ENCODE measurements at regions not wholly inside any gene's neighbourhood (a gene's known extent, or its start where the extent isn't known, plus 50 kb on each side); places are given as distances from the start of the nearest gene placed in this dataset.

- no peak for TF ChIP-seq CTCF (IDR thresholded peaks at IDR 0.05)
- Histone ChIP-seq H3K27ac (peak overlapping the region; percentile 86 to 88), H3K27me3 (replicated peaks; ENCODE audit: insufficient read depth) (no peaks in the 10 kb centered on the region), H3K36me3 (no peaks in the 10 kb centered on the region), H3K4me3 (no peak overlapping the region), H3K9me3 (no peaks in the 10 kb centered on the region), H3K4me1 (ENCODE audit: control insufficient read depth in 1 of 2, low read depth in 2 of 2) (peaks cover 42 to 85% of the 10 kb centered on the region in 2 donors)
- ATAC-seq (ENCODE audit: insufficient number of reproducible peaks, low FRiP score, low read depth) (peak; percentile 76), DNase-seq (ENCODE audit: low spot score) (no peak)
These were observed 54.4 kb upstream of the RNF24 start for GRCh38 chr20:4069751-4070150.

GRCh38 chr20:4068708-4069107 lies 53.4 kb upstream of the RNF24 start:
- Histone ChIP-seq H3K4me1 (ENCODE audit: control insufficient read depth in 1 of 2, low read depth in 2 of 2) (peaks cover 49 to 86% of the 10 kb centered on the region in 2 donors), H3K4me3 (no peak overlapping the region), H3K9me3 (no peaks in the 10 kb centered on the region), H3K36me3 (no peaks in the 10 kb centered on the region), H3K27me3 (replicated peaks; ENCODE audit: insufficient read depth) (no peaks in the 10 kb centered on the region), H3K27ac (peak overlapping the region; percentile 86 to 88)
- TF ChIP-seq CTCF (IDR thresholded peaks at IDR 0.05), result no peak
- DNase-seq (ENCODE audit: low spot score) (no peak), ATAC-seq (ENCODE audit: insufficient number of reproducible peaks, low FRiP score, low read depth) (no peak)

- TF ChIP-seq CTCF (IDR thresholded peaks at IDR 0.05), result no peak
- Histone ChIP-seq H3K9me3 (no peaks in the 10 kb centered on the region), H3K4me3 (no peak overlapping the region), H3K36me3 (no peaks in the 10 kb centered on the region), H3K27ac (peak overlapping the region; percentile 86 to 88), H3K27me3 (replicated peaks; ENCODE audit: insufficient read depth) (no peaks in the 10 kb centered on the region), H3K4me1 (ENCODE audit: control insufficient read depth in 1 of 2, low read depth in 2 of 2) (peaks cover 49 to 91% of the 10 kb centered on the region in 2 donors)
- ATAC-seq (ENCODE audit: insufficient number of reproducible peaks, low FRiP score, low read depth) (no peak), DNase-seq (ENCODE audit: low spot score) (no peak)
These were observed 52.4 kb upstream of the RNF24 start for GRCh38 chr20:4067600-4068261.

GRCh38 chr20:4066551-4066950 lies 51.2 kb upstream of the RNF24 start:
- peak overlapping the region; percentile 86 to 88 for H3K27ac ChIP-seq
- H3K4me1 ChIP-seq (ENCODE audit: control insufficient read depth in 1 of 2, low read depth in 2 of 2), result peaks cover 44 to 83% of the 10 kb centered on the region in 2 donors
- DNase-seq (ENCODE audit: low spot score), result no peak
- ATAC-seq (ENCODE audit: insufficient number of reproducible peaks, low FRiP score, low read depth), result no peak
- TF ChIP-seq CTCF (IDR thresholded peaks at IDR 0.05), result no peak
- no peak overlapping the region for H3K4me3 ChIP-seq
- no peaks in the 10 kb centered on the region for H3K36me3 ChIP-seq
- no peaks in the 10 kb centered on the region for H3K9me3 ChIP-seq
- no peaks in the 10 kb centered on the region for H3K27me3 ChIP-seq (replicated peaks; ENCODE audit: insufficient read depth)

- no peaks in the 10 kb centered on the region for H3K36me3 ChIP-seq
- no peak for TF ChIP-seq CTCF (IDR thresholded peaks at IDR 0.05)
- H3K27me3 ChIP-seq (replicated peaks; ENCODE audit: insufficient read depth), result no peaks in the 10 kb centered on the region
- no peak for DNase-seq (ENCODE audit: low spot score)
- H3K27ac ChIP-seq, result peak overlapping the region; percentile 86 to 88
- H3K4me3 ChIP-seq, result no peak overlapping the region
- no peaks in the 10 kb centered on the region for H3K9me3 ChIP-seq
- peaks cover 35 to 71% of the 10 kb centered on the region in 2 donors for H3K4me1 ChIP-seq (ENCODE audit: control insufficient read depth in 1 of 2, low read depth in 2 of 2)
- ATAC-seq (ENCODE audit: insufficient number of reproducible peaks, low FRiP score, low read depth), result no peak
These were observed 50.1 kb upstream of the RNF24 start for GRCh38 chr20:4065391-4065844.
